ENCODE measurements at regions not wholly inside any gene's neighbourhood (a gene's known extent, or its start where the extent isn't known, plus 50 kb on each side); places are given as distances from the start of the nearest gene placed in this dataset.

DNA sequence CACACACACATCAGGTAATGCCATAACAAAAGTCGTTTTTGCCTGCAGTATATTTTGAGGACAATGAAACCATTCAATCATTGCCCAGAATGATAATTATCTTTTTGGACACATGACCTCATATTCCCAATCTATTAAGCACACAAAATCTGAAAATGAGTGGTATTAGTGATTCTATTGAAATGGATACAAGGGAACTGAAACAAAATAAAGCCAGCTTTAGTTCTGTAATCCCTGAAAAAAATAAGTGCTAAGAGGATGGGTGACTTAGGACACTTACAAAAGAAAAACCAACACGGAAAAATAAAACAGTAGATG, 128.3 kb upstream of the MAF start:
- Histone ChIP-seq H4K20me1 (ENCODE audit: low read depth, low read length) (no peaks in the 10 kb centered on the region), H3K9me3 (ENCODE audit: insufficient read depth, low read length) (no peaks in the 10 kb centered on the region), H3K27me3 (ENCODE audit: low read length) (no peaks in the 10 kb centered on the region), H3K79me2 (ENCODE audit: insufficient read depth, low read length) (no peaks in the 10 kb centered on the region), H3K4me2 (ENCODE audit: low read depth, low read length, poor library complexity, severe bottlenecking) (no peak overlapping the region), H3K36me3 (ENCODE audit: low read length) (no peaks in the 10 kb centered on the region), H3K4me3 (ENCODE audit: insufficient read depth, low read length, poor library complexity, severe bottlenecking) (no peak overlapping the region), H3K9me2 (replicated peaks; ENCODE audit: insufficient read depth, low read length) (no peaks in the 10 kb centered on the region), H3K9ac (ENCODE audit: low read length) (no peak overlapping the region), H2AFZ (ENCODE audit: low read depth, low read length, severe bottlenecking) (no peak overlapping the region), H3F3A (ENCODE audit: insufficient read depth) (no peaks in the 10 kb centered on the region), H3K27ac (ENCODE audit: low read depth, low read length) (no peak overlapping the region)
- TF ChIP-seq EZH2phosphoT487 (conservative IDR thresholded peaks at IDR 0.05; ENCODE audit: low read length): no peak
- TF ChIP-seq, protein P1, sequence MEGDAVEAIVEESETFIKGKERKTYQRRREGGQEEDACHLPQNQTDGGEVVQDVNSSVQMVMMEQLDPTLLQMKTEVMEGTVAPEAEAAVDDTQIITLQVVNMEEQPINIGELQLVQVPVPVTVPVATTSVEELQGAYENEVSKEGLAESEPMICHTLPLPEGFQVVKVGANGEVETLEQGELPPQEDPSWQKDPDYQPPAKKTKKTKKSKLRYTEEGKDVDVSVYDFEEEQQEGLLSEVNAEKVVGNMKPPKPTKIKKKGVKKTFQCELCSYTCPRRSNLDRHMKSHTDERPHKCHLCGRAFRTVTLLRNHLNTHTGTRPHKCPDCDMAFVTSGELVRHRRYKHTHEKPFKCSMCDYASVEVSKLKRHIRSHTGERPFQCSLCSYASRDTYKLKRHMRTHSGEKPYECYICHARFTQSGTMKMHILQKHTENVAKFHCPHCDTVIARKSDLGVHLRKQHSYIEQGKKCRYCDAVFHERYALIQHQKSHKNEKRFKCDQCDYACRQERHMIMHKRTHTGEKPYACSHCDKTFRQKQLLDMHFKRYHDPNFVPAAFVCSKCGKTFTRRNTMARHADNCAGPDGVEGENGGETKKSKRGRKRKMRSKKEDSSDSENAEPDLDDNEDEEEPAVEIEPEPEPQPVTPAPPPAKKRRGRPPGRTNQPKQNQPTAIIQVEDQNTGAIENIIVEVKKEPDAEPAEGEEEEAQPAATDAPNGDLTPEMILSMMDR (IDR thresholded peaks at IDR 0.05; ENCODE audit: insufficient read depth, low read length, poor library complexity, severe bottlenecking): no peak

DNA sequence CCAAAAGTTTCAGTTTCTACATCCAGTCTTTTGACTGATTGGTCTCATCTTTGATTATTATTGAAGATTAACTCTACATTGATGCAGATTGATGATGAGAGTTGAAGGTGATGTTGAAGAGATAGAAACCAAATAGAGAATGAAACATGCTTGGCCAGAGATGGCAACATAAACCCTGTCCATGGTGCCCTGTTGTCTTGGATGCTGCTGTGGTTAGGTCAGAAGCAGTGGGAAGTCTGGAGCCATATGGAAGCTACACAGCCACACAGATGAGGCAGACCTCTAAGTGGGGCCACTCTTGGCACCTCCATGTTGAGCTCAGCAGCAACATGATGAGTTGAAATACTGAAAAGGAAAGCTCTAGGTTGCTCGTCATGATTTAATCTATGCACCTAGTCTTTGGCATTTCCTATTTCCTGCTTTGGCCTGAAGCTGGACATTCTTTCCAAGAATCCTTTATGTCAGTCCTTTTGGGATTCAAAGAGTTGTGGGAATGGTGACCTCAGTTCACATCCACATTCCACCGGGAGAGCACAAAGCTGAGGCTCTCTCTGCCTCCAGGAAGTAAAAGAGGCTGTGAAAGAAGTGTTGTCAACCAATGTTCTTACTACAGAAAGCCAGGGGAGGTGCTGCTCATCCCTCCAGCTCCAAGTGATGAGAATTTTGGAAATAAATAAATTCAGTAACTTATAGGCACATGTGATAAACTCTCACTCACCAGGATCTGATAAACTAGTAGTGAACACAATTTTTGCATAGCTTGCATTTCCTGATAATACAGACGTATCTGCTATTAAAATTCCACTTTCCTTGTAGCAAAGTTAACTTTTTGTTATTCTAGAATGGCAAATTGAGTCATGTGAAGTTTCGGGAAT, 127.7 kb upstream of the MAF start:
- Histone ChIP-seq H3K27me3 (ENCODE audit: low read length) (no peaks in the 10 kb centered on the region), H3K9me3 (ENCODE audit: insufficient read depth, low read length) (no peaks in the 10 kb centered on the region)
- no peak for TF ChIP-seq EZH2phosphoT487 (conservative IDR thresholded peaks at IDR 0.05; ENCODE audit: low read length)
- TF ChIP-seq, protein P1 (IDR thresholded peaks at IDR 0.05; ENCODE audit: insufficient read depth, low read length, poor library complexity, severe bottlenecking): no peak

DNA sequence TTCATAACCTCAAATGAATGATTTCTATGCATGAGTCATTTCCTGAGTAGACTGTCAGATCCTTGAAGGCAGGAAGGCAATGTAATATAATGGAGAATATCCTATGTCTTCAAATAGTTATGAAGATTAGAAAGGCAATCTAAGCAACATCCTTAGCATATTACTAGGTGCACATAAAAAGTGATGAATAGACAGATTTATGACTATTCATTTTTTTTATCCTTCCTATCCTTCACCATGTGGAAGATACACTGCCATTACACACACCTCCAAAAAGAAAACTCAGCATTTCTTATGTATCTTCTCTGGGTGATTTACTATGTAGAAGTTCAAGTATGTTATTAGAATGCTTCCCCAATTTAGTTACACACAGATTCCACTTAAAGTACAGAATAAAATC, 126.4 kb upstream of the MAF start:
- no peak overlapping the region for H3K9ac ChIP-seq (ENCODE audit: low read length)
- H3K27ac ChIP-seq (ENCODE audit: low read depth, low read length): no peak overlapping the region
- no peak for TF ChIP-seq EZH2phosphoT487 (conservative IDR thresholded peaks at IDR 0.05; ENCODE audit: low read length)
- TF ChIP-seq, protein P1 (IDR thresholded peaks at IDR 0.05; ENCODE audit: insufficient read depth, low read length, poor library complexity, severe bottlenecking): no peak
- H3K9me2 ChIP-seq (replicated peaks; ENCODE audit: insufficient read depth, low read length): no peaks in the 10 kb centered on the region
- no peaks in the 10 kb centered on the region for H3K36me3 ChIP-seq (ENCODE audit: low read length)
- no peak overlapping the region for H3K4me2 ChIP-seq (ENCODE audit: low read depth, low read length, poor library complexity, severe bottlenecking)
- no peak overlapping the region for H3K4me3 ChIP-seq (ENCODE audit: insufficient read depth, low read length, poor library complexity, severe bottlenecking)
- no peaks in the 10 kb centered on the region for H3K27me3 ChIP-seq (ENCODE audit: low read length)
- no peaks in the 10 kb centered on the region for H3F3A ChIP-seq (ENCODE audit: insufficient read depth)
- H4K20me1 ChIP-seq (ENCODE audit: low read depth, low read length): no peaks in the 10 kb centered on the region
- no peaks in the 10 kb centered on the region for H3K79me2 ChIP-seq (ENCODE audit: insufficient read depth, low read length)
- no peaks in the 10 kb centered on the region for H3K9me3 ChIP-seq (ENCODE audit: insufficient read depth, low read length)
- no peak overlapping the region for H2AFZ ChIP-seq (ENCODE audit: low read depth, low read length, severe bottlenecking)

More for the DNA sequence above, 127.7 kb upstream of the MAF start:
- Histone ChIP-seq H3K9ac (ENCODE audit: low read length) (no peak overlapping the region), H3F3A (ENCODE audit: insufficient read depth) (no peaks in the 10 kb centered on the region), H3K36me3 (ENCODE audit: low read length) (no peaks in the 10 kb centered on the region), H2AFZ (ENCODE audit: low read depth, low read length, severe bottlenecking) (no peak overlapping the region), H3K4me3 (ENCODE audit: insufficient read depth, low read length, poor library complexity, severe bottlenecking) (no peak overlapping the region), H3K9me2 (replicated peaks; ENCODE audit: insufficient read depth, low read length) (no peaks in the 10 kb centered on the region), H3K4me2 (ENCODE audit: low read depth, low read length, poor library complexity, severe bottlenecking) (no peak overlapping the region), H4K20me1 (ENCODE audit: low read depth, low read length) (no peaks in the 10 kb centered on the region), H3K79me2 (ENCODE audit: insufficient read depth, low read length) (no peaks in the 10 kb centered on the region), H3K27ac (ENCODE audit: low read depth, low read length) (no peak overlapping the region)

Data from SU-DHL-6 (cell line).